GM21786 (cell line): ENCODE measurements at regions not wholly inside any gene's neighbourhood (a gene's known extent, or its start where the extent isn't known, plus 50 kb on each side); places are given as distances from the start of the nearest gene placed in this dataset.
A peak's percentile ranks its signal among the peaks of the same experiment; 100 is the strongest.
"Not testable (repeated sequence)": the region's sequence is repeated elsewhere in the genome, so short reads cannot be mapped to it uniquely, and the experiment has no call there.

Experiments used
- ATAC-seq: cut with Tn5 transposase; IDR thresholded peaks from one replicate; pipeline ENCODE4 v1.9.1; 2021; ENCODE audit not compliant: unreplicated experiment

- ATAC-seq, result no peak
Measured at GRCh38 chr3:189375532-189375931, 203.8 kb downstream of the TPRG1 start.

- ATAC-seq, result no peak
Measured at GRCh38 chr3:189383630-189384029, 211.9 kb downstream of the TPRG1 start.

GRCh38 chr3:189385880-189386279 is 214.1 kb downstream of the TPRG1 start:
- not testable (repeated sequence) for ATAC-seq

GRCh38 chr3:189386739-189387138 is 215.0 kb downstream of the TPRG1 start:
- ATAC-seq, result no peak

DNA sequence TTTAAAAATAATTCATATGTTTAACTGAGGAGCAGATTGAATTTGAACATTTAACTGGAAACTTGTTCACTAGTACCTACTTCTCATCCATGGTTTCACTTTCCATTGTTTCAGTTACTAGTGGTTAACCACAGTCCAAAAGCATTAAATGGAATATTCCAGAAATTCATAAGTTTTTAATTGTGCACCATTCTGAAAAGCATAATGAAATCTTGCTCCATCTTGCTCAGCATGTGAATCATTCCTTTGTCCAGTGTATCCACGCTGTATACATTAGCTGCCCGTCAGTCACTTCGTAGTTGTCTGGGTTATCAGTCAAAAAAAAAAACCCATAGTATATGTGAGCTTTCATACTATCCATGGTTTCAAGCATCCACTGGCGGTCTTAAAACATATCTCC is 217.6 kb downstream of the TPRG1 start:
- no peak for ATAC-seq

DNA sequence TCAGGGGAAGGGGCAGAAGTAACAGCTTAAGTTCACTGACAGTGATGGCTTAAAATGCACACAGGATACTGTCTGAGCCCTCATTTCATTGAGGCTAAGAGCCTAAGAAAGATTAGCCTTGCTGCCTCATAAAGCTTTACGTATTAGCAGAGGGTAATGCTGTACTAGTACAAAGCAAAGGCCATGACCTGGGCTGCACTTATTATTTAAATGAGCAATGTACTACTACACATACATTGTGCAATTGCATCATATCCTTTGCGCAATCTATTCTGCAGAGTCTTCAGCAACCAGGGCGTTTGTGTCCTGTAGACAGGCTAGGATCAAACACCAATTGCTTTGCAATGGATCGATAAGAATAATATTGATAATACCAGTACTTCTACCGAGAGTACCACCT is 221.8 kb downstream of the TPRG1 start:
- ATAC-seq, result no peak

- peak; percentile 89 for ATAC-seq
Measured at GRCh38 chr3:189394599-189395121, 222.9 kb downstream of the TPRG1 start.

DNA sequence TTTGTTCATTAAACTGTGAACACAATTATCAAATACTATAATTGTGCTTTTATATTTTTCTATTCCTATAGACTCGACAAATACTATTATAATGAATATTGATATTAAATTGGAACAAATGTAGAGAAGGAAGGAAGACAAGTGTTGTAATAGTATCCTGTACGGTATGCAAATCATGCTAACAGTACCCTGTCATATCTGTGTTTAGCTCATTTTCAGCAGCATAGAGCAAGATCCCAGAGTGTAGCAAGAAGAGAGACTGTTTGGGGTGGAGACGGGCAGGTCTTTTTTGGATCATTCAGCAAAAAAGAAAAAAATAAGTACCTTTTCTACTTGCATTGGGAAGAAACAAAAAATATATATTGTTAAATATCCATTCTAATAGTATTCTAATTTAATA is 224.1 kb downstream of the TPRG1 start:
- ATAC-seq, result no peak

DNA sequence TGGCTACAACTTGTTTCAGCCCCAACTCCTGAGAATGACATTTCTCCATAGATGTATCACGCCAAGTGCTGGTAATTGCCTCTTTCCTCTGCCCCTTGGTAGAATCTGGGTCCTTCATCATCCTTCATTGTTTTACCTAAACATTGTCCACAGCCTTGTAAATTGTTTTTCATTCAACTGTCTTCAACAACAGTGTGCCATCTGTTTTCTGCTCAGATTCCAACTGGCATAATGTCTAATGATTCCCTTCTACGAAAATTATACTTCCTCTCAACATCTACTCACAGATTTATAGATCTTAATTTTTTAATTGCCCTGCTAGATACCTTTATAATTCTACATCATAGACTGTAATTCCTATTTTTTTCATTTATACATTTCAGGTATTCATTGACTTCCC is 226.9 kb downstream of the TPRG1 start:
- no peak for ATAC-seq

GRCh38 chr3:189401196-189401595 is 229.4 kb downstream of the TPRG1 start:
- no peak for ATAC-seq

- no peak for ATAC-seq
Measured at GRCh38 chr3:189403194-189403593, 228.0 kb upstream of the TP63 start.

DNA sequence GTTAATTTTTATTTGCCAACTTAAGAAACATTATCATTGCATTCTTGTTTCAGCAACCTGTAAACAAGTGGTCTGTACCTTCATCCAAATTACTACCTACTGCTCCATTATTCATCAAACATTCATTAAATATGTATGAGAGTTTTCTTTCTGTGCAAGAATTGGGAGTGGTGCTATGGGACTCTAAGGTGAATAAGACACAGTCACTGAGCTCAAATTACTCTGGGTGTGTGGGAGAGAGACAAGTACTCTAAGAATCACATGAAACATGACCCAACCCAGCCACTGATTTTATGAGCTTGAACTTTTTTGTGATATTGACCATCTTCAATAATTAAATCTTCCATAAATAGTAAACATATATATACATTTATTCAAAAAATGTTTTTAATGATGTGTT is 227.2 kb upstream of the TP63 start:
- no peak for ATAC-seq

- ATAC-seq, result peak; percentile 52
Measured at GRCh38 chr3:189404797-189405484, 226.2 kb upstream of the TP63 start.

GRCh38 chr3:189406148-189406547 is 225.0 kb upstream of the TP63 start:
- ATAC-seq, result no peak

DNA sequence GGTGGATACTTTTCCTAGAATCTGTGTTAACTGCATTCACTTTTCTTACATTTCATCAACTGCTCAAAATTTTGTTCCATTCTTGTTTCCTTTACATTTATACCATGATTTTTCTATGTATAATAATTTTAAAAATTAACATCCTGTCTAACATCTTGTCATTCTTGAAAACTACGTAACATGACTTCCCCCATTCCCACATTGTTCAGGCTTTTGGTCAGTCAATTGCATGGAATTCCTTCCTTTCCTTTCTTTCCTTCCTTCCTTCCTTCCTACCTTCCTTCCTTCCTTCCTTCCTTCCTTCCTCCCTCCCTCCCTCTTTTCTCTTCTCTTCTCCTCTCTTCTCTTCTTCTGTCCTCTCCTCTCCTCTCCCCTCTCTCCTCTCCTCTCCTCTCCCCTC is 220.7 kb upstream of the TP63 start:
- ATAC-seq, result no peak

DNA sequence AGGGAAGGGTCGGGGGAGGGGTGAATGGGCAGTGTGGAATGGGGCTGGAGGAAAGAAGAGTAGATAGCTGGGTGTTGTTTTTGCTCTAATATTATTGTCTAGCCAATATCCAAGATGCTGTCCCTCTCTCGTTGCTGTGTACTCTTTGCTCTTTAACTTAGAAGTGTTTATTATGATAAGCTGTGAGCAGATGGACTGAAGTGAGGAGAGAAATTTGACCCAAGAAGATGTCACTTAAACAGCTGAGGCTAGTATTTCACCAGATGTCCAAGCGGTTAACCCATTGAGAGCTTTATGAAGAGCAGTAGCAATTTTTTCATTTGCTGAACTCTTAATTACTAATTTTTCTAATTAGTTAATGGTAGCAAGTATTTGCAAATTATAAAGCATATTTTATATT is 212.2 kb upstream of the TP63 start:
- ATAC-seq, result no peak

DNA sequence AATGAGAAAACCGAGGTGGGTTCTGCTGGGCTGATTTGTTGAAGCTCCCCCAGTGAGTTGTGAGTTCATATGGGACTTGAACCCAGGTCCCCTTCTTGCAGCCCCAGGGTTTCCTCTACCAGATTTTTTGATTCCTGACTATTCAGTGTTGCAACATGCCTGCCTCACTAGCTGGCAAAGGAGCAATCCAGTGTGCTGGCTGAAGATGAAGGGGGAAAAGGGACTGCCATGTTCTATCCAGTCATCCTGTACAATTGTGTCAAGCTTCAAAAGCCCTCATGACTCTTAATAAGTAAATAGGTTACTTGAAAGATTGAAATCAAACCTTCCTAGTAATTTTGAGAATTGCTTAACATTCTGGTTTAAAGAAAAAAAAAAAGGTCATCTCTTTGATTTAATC is 211.5 kb upstream of the TP63 start:
- ATAC-seq, result no peak

DNA sequence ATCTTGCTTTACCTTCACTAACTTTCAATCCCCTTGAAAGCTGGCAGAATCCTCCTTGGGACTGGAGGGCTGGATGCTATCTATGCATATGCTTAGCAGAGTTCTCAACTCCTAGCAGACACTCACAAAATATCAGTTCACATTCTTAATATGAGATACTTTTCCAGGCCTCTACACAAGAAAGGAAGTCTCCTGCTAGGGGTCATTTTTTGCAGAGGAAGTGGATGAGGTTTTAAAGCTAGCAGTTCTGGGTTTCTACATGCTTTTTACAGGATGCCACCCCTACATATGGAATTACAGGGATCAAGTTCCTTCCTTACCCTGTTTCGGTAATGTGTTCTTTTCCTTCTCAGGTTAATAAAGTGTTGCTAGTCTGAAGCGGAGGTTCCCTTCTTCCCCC is 206.3 kb upstream of the TP63 start:
- ATAC-seq, result no peak

- ATAC-seq, result no peak
Measured at GRCh38 chr3:189429019-189429418, 202.2 kb upstream of the TP63 start.

GRCh38 chr3:189430166-189430565 is 201.0 kb upstream of the TP63 start:
- ATAC-seq, result no peak

DNA sequence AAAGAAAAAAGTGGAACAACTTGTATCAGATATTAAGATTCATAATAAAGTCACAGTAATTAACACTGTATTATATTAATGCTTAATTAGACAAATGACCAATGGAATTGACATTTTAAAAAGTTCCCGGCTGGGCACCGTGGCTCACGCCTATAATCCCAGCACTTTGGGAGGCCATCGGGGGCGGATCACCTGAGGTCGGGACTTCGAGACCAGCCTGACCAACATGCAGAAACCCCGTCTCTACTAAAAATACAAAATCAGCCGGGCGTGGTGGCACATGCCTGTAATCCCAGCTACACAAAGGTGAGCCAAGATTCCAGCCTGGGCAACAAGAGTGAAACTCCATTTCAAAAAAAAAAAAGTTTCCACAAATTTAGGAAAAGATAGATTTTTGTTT is 188.9 kb upstream of the TP63 start:
- not testable (repeated sequence) for ATAC-seq

GRCh38 chr3:189446959-189447560 is 184.1 kb upstream of the TP63 start:
- no peak for ATAC-seq

DNA sequence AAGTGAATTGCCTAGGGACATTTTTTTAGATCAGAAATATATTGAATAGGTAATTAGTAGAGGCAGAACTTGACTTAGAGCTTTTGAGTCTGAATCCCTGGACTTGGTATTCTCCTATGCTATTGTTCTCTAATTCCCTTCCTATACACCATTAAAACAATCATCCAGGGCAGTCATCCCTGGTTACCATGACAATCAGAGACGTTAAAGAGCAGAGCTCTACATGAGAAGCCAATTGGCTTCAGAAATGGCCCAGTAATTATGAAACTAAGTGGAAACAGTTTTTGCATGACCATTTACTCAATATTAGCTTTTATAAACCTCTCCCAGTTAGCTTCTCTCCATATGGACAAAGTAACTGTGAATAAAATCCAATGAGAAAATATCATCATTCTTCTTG is 182.1 kb upstream of the TP63 start:
- ATAC-seq, result no peak
